ENCODE measurements at regions not wholly inside any gene's neighbourhood (a gene's known extent, or its start where the extent isn't known, plus 50 kb on each side); places are given as distances from the start of the nearest gene placed in this dataset.

DNA sequence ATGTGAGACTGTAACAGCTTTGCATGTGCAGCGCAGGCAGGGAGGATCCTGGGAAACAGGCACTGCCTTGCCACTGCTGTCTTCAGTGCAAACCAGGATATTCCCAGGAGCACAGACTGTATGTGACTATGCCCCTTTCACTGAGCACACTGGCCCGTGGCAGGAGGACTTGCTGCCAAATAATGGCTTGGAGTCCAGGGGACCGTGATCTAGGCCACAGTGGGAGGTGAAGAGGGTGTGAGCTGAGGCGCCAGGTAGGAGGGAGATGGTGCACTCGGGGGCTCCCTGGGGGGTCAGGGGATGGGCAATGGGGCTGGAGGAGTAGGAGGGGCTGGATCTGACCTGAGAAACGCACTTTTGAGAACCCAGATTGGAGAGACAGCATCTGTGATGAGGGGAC lies 193.4 kb upstream of the ZNF32 start:
- TF ChIP-seq, protein P1, sequence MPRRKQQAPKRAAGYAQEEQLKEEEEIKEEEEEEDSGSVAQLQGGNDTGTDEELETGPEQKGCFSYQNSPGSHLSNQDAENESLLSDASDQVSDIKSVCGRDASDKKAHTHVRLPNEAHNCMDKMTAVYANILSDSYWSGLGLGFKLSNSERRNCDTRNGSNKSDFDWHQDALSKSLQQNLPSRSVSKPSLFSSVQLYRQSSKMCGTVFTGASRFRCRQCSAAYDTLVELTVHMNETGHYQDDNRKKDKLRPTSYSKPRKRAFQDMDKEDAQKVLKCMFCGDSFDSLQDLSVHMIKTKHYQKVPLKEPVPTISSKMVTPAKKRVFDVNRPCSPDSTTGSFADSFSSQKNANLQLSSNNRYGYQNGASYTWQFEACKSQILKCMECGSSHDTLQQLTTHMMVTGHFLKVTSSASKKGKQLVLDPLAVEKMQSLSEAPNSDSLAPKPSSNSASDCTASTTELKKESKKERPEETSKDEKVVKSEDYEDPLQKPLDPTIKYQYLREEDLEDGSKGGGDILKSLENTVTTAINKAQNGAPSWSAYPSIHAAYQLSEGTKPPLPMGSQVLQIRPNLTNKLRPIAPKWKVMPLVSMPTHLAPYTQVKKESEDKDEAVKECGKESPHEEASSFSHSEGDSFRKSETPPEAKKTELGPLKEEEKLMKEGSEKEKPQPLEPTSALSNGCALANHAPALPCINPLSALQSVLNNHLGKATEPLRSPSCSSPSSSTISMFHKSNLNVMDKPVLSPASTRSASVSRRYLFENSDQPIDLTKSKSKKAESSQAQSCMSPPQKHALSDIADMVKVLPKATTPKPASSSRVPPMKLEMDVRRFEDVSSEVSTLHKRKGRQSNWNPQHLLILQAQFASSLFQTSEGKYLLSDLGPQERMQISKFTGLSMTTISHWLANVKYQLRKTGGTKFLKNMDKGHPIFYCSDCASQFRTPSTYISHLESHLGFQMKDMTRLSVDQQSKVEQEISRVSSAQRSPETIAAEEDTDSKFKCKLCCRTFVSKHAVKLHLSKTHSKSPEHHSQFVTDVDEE (CRISPR knock-in tag; IDR thresholded peaks at IDR 0.05) = no peak
- TF ChIP-seq ZFP3 (CRISPR knock-in tag; IDR thresholded peaks at IDR 0.05) (no peak), BACH2 (CRISPR knock-in tag; IDR thresholded peaks at IDR 0.05; ENCODE audit: borderline replicate concordance) (no peak), TOX (CRISPR knock-in tag; IDR thresholded peaks at IDR 0.05; ENCODE audit: borderline replicate concordance) (no peak), GLIS3 (CRISPR knock-in tag; IDR thresholded peaks at IDR 0.05) (no peak), ZNF8 (CRISPR knock-in tag; IDR thresholded peaks at IDR 0.05) (no peak)

Data from SK-N-SH treated with all-trans-retinoic acid at 6 μM for 48 hours (cell line).